ENCODE measurements at regions not wholly inside any gene's neighbourhood (a gene's known extent, or its start where the extent isn't known, plus 50 kb on each side); places are given as distances from the start of the nearest gene placed in this dataset.

GRCh38 chr4:30939069-30939468 is 218.9 kb downstream of the PCDH7 start:
- DNase-seq (ENCODE audit: low read depth): no peak

DNA sequence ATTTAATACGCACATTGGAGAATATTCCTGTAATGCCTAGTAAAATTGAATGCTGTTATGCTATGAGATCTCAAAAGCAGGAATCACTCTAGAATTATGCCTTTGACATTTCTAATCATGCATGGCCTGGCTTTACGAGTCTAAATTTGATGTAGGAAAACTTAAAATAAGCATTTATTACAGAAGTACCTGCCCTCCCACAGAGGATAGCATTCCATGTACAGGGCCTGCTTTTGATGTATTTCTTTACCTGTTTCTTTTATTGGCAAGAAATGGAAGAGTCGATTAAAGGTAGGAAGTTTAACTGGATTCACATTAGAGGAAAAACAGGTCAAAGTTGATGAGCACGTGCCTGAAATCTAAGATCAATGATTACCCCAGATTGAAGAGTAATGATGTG is 219.5 kb downstream of the PCDH7 start:
- DNase-seq (ENCODE audit: low read depth): no peak

DNA sequence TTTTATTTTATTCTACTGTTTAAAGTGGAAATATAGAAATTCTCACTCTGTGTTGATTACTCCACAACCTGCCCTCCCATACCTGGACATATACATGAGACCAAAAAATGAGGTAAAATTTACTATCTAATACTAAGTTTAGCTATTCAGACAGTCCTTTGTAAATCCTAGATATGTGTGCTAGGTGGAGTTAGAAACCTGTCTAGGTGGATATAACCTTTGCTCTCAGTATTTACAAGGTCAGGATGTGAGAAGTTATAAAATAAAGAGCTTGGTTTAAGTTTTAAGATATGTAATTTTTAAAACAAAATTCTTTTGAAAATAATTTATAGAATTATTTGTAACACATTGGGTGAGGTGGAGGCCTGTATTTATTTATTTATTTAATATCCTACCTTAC is 221.5 kb downstream of the PCDH7 start:
- DNase-seq (ENCODE audit: low read depth): no peak

GRCh38 chr4:30943356-30943755 is 223.2 kb downstream of the PCDH7 start:
- DNase-seq (ENCODE audit: low read depth): no peak

DNA sequence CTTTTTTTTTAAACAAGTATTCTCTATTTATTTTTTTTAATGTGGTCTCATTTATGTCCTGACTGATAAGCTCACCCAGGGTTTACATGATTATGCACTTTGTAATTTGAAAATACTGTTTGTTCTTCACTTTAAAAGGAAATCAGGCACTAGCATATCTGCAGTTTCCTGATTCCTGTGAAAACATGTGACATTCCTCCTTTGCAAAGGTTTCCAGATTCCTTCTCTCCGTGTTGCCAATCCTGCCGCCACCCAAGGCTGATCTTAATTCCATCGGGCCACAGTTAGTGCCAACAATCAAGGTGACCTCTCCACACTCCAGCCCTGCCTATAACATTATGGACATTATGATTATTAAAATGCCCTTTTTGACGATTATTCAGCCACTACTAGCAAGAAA is 225.4 kb downstream of the PCDH7 start:
- no peak for DNase-seq (ENCODE audit: low read depth)

DNA sequence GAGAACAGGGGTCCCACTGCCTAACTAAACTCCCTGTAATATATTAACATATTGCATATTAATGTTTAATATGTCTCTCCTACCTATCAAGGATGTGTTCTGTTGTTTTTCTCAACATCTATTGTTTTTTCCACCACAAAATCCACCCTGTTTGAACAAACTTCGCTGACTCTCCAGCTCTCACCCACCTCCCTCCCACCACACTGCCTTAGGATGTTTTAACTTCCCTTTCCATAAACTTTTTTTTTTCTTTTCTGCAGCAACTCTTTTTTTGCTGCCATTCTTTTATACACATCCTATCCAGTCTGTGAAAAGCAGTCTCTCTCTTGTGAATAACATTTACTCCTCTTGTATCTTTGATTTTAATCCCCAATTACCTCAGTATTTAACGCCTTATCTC is 226.1 kb downstream of the PCDH7 start:
- DNase-seq (ENCODE audit: low read depth): no peak

- peak; percentile 2 for DNase-seq (ENCODE audit: low read depth)
These were observed 228.5 kb downstream of the PCDH7 start for GRCh38 chr4:30948653-30949052.

GRCh38 chr4:30950737-30951136 is 230.6 kb downstream of the PCDH7 start:
- peak; percentile 22 for DNase-seq (ENCODE audit: low read depth)

GRCh38 chr4:30952526-30953219 is 232.5 kb downstream of the PCDH7 start:
- no peak for DNase-seq (ENCODE audit: low read depth)

- no peak for DNase-seq (ENCODE audit: low read depth)
These were observed 233.6 kb downstream of the PCDH7 start for GRCh38 chr4:30953799-30954198.

- no peak for DNase-seq (ENCODE audit: low read depth)
These were observed 236.7 kb downstream of the PCDH7 start for GRCh38 chr4:30956916-30957315.

DNA sequence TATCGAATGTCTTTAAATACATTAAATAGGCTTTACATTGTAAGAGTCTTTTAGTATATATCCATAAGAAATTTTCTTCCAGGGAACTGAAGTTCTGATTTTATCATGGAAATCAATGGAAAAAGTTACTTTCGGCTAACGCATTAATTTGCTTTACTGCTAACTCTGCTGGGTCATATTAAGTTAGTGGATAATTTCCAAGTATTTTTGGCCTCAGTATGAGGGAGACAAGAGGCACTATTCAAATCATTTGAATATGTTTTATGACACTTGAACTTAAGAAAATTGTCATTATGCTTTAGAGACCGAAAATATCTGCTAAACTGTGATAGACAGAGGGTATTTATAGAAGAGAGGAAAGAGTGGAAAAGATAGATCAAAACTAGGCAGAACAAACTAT is 237.5 kb downstream of the PCDH7 start:
- no peak for DNase-seq (ENCODE audit: low read depth)

- DNase-seq (ENCODE audit: low read depth): no peak
These were observed 239.8 kb downstream of the PCDH7 start for GRCh38 chr4:30959781-30960485.

GRCh38 chr4:30962939-30963338 is 242.8 kb downstream of the PCDH7 start:
- no peak for DNase-seq (ENCODE audit: low read depth)

- DNase-seq (ENCODE audit: low read depth): no peak
These were observed 248.8 kb downstream of the PCDH7 start for GRCh38 chr4:30968926-30969325.

DNA sequence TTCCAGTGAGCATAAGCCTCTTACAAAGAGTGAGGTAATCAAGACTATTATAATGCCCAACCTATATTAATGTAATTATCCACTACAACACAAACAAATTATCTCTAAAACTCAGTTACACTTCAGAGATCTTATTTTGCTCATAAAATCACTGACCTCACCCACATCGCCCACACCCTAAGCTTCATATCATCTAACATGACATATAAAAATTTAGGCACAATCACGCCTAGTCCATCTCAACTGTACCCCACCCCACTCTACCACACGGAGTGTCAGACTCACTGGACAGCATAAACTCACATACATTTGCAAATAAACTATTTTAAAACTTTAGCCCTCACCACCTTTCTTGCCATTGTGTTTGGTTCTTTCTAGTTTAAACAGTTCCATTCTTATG is 252.4 kb downstream of the PCDH7 start:
- DNase-seq (ENCODE audit: low read depth): no peak

- DNase-seq (ENCODE audit: low read depth): no peak
These were observed 253.8 kb downstream of the PCDH7 start for GRCh38 chr4:30973993-30974392.

DNA sequence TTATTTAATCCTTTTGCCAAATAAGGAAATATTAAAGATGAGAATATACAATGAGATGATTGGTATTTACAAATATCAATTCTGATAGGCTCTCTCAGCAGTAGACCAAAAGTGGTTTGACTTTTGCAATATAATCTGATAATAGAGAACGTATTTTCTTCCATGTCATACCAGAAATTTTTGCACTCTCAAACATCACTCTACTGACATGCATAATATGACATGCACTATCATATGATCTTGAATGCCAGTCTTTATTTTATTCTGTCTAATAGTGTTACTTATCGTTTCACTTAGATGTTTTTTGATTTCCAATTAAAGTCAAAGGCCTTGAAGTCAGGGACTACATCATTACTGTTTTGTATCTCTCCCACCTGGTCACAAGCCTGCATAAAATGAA is 259.2 kb downstream of the PCDH7 start:
- DNase-seq (ENCODE audit: low read depth): no peak

DNA sequence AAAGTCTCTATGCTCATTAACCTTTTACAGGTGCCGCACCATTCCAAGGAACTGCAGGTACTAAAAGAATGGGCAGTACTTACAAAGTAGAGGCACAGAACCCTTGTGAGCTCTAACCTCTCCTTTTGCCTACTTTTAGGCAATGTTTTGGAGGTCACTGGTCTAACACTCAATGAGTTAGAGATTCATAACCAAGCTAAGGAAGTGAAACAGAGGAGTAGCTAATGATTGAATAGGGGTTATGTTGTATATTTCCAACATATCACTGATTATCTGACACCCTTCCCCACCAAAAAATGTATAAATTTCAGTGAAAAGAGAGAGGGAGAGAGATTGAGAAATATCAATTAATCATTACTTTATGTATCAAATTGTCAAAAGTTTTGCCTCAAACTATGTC is 269.3 kb downstream of the PCDH7 start:
- no peak for DNase-seq (ENCODE audit: low read depth)

DNA sequence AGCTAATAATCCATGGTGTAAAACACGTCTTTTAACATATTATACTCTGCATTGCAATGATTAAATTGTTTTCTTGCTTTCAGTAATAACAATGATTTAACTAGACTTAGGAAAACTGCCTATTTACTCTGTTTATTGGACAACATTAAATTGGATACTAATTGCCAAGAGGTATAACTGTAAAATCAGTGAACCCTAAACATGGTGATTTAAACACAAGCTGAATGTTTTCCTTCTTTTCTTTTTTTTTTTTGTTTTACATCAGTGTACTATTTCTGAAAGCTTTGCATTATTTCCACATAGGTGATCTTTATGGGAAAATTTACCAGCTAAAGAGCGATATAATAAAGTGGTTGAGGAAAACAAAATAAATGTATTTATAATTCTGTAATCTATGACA is 276.7 kb downstream of the PCDH7 start:
- DNase-seq (ENCODE audit: low read depth): no peak

- DNase-seq (ENCODE audit: low read depth): no peak
These were observed 284.9 kb downstream of the PCDH7 start for GRCh38 chr4:31005037-31005436.

DNA sequence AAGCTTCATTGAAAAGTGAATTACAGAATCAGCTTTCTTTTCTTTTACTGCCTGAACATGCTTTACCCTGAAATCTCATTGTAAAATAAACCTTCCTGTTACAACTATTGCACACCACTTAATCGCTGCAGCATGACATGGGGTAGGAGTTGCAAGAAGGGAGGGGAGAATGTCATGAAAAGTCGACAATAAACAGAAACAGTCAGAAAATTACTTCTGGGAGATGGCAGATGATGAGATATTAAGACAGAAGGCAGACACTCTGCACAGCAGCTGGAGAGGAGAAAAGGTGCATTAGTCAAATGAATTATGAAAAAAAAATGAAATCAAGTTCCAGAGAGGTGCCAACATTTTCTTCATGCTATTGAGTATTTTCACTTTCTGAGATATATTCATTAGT is 287.7 kb downstream of the PCDH7 start:
- no peak for DNase-seq (ENCODE audit: low read depth)

DNA sequence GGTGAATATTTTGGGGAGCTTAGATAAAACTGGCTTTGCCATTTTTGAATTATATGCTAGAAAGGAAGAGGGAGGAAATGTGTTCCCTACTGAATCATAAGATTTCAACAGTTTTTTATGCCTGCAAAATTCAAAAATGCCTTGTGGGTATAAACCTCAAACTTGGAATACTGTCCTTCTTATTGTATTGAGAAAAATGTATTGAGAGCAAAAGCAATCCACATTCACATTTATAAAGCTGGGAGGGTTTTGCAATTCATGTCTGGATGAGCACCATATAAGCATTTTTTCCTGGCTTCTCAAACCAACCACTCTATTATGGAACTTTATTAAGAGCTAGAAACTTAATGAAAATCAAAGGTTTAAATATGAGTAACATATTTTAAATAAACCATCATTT is 289.8 kb downstream of the PCDH7 start:
- no peak for DNase-seq (ENCODE audit: low read depth)

- DNase-seq (ENCODE audit: low read depth): no peak
These were observed 295.0 kb downstream of the PCDH7 start for GRCh38 chr4:31015123-31015522.
